ENCODE measurements at regions not wholly inside any gene's neighbourhood (a gene's known extent, or its start where the extent isn't known, plus 50 kb on each side); places are given as distances from the start of the nearest gene placed in this dataset.

DNA sequence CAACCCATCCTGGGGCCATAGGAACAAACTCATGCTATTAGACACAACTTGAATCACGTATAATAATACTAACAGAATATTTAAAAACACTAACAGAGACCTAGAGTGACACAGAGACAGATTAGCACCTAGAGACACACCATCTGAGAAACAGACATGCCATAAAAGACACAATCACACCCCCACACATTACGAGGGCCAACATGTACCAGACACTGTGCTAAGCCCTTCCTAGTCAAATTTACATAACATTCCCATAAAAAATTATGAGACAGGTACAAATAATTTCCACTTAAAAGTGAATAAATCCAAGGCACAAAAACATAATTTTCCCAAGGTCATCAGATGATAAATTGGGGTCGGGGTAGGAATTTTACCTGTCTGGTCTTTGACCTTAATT lies 141.1 kb upstream of the PRSS16 start (continued):
- TF ChIP-seq, protein P1, sequence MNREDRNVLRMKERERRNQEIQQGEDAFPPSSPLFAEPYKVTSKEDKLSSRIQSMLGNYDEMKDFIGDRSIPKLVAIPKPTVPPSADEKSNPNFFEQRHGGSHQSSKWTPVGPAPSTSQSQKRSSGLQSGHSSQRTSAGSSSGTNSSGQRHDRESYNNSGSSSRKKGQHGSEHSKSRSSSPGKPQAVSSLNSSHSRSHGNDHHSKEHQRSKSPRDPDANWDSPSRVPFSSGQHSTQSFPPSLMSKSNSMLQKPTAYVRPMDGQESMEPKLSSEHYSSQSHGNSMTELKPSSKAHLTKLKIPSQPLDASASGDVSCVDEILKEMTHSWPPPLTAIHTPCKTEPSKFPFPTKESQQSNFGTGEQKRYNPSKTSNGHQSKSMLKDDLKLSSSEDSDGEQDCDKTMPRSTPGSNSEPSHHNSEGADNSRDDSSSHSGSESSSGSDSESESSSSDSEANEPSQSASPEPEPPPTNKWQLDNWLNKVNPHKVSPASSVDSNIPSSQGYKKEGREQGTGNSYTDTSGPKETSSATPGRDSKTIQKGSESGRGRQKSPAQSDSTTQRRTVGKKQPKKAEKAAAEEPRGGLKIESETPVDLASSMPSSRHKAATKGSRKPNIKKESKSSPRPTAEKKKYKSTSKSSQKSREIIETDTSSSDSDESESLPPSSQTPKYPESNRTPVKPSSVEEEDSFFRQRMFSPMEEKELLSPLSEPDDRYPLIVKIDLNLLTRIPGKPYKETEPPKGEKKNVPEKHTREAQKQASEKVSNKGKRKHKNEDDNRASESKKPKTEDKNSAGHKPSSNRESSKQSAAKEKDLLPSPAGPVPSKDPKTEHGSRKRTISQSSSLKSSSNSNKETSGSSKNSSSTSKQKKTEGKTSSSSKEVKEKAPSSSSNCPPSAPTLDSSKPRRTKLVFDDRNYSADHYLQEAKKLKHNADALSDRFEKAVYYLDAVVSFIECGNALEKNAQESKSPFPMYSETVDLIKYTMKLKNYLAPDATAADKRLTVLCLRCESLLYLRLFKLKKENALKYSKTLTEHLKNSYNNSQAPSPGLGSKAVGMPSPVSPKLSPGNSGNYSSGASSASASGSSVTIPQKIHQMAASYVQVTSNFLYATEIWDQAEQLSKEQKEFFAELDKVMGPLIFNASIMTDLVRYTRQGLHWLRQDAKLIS (CRISPR knock-in tag; IDR thresholded peaks at IDR 0.05; ENCODE audit: borderline replicate concordance), result no peak
- TF ChIP-seq, protein P2, sequence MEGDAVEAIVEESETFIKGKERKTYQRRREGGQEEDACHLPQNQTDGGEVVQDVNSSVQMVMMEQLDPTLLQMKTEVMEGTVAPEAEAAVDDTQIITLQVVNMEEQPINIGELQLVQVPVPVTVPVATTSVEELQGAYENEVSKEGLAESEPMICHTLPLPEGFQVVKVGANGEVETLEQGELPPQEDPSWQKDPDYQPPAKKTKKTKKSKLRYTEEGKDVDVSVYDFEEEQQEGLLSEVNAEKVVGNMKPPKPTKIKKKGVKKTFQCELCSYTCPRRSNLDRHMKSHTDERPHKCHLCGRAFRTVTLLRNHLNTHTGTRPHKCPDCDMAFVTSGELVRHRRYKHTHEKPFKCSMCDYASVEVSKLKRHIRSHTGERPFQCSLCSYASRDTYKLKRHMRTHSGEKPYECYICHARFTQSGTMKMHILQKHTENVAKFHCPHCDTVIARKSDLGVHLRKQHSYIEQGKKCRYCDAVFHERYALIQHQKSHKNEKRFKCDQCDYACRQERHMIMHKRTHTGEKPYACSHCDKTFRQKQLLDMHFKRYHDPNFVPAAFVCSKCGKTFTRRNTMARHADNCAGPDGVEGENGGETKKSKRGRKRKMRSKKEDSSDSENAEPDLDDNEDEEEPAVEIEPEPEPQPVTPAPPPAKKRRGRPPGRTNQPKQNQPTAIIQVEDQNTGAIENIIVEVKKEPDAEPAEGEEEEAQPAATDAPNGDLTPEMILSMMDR (IDR thresholded peaks at IDR 0.05), result no peak
- TF ChIP-seq EMX1 (CRISPR knock-in tag; IDR thresholded peaks at IDR 0.05), result no peak
- TF ChIP-seq, protein P3, sequence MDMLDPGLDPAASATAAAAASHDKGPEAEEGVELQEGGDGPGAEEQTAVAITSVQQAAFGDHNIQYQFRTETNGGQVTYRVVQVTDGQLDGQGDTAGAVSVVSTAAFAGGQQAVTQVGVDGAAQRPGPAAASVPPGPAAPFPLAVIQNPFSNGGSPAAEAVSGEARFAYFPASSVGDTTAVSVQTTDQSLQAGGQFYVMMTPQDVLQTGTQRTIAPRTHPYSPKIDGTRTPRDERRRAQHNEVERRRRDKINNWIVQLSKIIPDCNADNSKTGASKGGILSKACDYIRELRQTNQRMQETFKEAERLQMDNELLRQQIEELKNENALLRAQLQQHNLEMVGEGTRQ (CRISPR knock-in tag; IDR thresholded peaks at IDR 0.05), result no peak
- TF ChIP-seq TP53 (CRISPR knock-in tag; IDR thresholded peaks at IDR 0.05), result no peak
- no peak for TF ChIP-seq ZNF121 (CRISPR knock-in tag; IDR thresholded peaks at IDR 0.05)
- no peak for TF ChIP-seq PRRX2 (CRISPR knock-in tag; IDR thresholded peaks at IDR 0.05)
- TF ChIP-seq, protein P4, sequence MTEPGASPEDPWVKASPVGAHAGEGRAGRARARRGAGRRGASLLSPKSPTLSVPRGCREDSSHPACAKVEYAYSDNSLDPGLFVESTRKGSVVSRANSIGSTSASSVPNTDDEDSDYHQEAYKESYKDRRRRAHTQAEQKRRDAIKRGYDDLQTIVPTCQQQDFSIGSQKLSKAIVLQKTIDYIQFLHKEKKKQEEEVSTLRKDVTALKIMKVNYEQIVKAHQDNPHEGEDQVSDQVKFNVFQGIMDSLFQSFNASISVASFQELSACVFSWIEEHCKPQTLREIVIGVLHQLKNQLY (CRISPR knock-in tag; IDR thresholded peaks at IDR 0.05), result no peak

DNA sequence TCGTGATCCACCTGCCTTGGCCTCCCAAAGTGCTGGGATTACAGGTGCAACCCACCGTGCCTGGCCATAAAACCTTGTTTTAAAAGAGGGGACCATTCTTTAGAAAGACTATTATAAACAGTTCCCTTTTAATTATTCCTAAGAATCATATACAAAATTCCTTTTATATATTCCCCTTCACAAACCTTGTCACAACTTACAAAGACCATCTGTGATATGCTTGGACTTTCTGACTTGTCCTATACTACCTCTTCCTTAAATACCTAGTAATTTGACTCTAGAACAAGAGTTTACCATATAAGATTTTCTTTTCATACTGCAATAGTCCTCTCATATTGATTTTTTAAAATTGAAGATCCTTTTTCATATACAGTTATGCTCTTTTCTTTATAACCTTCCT lies 135.8 kb upstream of the PRSS16 start:
- Mint-ChIP-seq H3K36me3 (peaks cover 44% of the 10 kb centered on the region), H3K27ac (no peak overlapping the region), H3K4me3 (no peak overlapping the region), H3K4me1 (no peaks in the 10 kb centered on the region), H3K9me3 (peaks cover 71% of the 10 kb centered on the region), H3K27me3 (ENCODE audit: low read depth) (0 out of 2 replicates have a peak, but pooled peaks cover 4% of the 10 kb centered on the region)
- no peak for DNase-seq (ENCODE audit: low spot score)
- CTCF ChIA-PET, result no interaction called here
- TF ChIP-seq TEAD4 (CRISPR knock-in tag; IDR thresholded peaks at IDR 0.05) (no peak), CREB1 (CRISPR knock-in tag; IDR thresholded peaks at IDR 0.05) (no peak), HMGA2 (CRISPR knock-in tag; IDR thresholded peaks at IDR 0.05) (no peak), TCF7 (CRISPR knock-in tag; IDR thresholded peaks at IDR 0.05; ENCODE audit: low read depth) (no peak), CBFB (CRISPR knock-in tag; IDR thresholded peaks at IDR 0.05; ENCODE audit: low read depth) (no peak)
- TF ChIP-seq, protein P5, sequence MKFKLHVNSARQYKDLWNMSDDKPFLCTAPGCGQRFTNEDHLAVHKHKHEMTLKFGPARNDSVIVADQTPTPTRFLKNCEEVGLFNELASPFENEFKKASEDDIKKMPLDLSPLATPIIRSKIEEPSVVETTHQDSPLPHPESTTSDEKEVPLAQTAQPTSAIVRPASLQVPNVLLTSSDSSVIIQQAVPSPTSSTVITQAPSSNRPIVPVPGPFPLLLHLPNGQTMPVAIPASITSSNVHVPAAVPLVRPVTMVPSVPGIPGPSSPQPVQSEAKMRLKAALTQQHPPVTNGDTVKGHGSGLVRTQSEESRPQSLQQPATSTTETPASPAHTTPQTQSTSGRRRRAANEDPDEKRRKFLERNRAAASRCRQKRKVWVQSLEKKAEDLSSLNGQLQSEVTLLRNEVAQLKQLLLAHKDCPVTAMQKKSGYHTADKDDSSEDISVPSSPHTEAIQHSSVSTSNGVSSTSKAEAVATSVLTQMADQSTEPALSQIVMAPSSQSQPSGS (CRISPR knock-in tag; IDR thresholded peaks at IDR 0.05; ENCODE audit: borderline replicate concordance, low read depth), result no peak
- TF ChIP-seq, protein P6, sequence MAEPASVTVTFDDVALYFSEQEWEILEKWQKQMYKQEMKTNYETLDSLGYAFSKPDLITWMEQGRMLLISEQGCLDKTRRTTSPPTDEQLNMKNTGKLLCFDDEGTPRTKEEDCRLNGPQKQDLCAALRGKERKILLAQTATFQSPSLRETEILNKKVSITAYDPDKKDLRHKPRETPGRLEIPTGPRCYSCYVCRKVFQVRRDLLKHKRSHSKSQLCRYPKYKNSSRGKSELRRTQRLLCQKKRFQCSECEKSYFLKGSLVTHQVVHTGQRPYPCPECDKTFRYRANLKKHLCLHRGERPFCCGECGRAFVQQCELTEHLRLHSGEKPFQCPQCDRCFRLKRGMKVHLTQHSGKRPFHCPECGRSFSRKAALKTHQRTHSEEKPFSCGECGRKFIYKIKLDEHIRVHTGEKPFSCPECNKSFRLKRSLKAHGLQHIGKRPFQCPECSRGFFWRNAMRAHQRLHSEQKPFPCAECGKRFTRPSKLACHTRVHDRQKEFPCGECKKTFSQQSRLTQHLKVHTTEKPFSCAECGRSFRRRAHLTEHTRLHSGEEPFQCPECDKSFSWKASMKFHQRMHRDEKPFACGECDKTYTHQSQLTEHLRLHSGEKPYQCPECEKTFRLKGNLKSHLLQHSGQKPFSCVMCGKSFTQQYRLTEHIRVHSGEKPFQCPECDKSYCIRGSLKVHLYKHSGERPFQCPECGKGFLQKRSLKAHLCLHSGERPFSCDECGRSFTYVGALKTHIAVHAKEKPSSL (CRISPR knock-in tag; conservative IDR thresholded peaks at IDR 0.05), result no peak
- TF ChIP-seq, protein P1 (CRISPR knock-in tag; IDR thresholded peaks at IDR 0.05; ENCODE audit: borderline replicate concordance), result no peak
- no peak for ATAC-seq
- POLR2A ChIA-PET, result no interaction called here

Measured in WTC11 (cell line).